ENCODE measurements at regions not wholly inside any gene's neighbourhood (a gene's known extent, or its start where the extent isn't known, plus 50 kb on each side); places are given as distances from the start of the nearest gene placed in this dataset.

DNA sequence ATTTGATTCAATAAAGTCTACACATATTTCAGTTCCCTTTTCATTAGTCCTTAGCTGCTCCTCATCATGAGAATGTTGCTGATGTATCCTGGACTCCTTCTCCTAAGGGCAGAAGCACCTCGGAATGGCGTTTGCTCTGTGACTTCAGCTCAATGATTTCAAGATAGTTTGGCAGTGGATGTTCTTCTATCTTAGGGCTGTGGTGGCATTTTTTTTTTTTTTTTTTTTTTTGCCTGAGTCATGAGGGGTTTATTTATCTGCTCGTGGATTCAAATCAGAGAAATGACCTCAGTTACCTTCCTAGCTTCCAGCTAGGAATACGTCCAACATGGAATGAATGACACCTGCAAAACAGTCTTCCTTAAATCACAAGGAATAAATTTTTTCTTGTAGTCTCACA is 220.0 kb upstream of the ZBED5 start:
- TF ChIP-seq, protein P1, sequence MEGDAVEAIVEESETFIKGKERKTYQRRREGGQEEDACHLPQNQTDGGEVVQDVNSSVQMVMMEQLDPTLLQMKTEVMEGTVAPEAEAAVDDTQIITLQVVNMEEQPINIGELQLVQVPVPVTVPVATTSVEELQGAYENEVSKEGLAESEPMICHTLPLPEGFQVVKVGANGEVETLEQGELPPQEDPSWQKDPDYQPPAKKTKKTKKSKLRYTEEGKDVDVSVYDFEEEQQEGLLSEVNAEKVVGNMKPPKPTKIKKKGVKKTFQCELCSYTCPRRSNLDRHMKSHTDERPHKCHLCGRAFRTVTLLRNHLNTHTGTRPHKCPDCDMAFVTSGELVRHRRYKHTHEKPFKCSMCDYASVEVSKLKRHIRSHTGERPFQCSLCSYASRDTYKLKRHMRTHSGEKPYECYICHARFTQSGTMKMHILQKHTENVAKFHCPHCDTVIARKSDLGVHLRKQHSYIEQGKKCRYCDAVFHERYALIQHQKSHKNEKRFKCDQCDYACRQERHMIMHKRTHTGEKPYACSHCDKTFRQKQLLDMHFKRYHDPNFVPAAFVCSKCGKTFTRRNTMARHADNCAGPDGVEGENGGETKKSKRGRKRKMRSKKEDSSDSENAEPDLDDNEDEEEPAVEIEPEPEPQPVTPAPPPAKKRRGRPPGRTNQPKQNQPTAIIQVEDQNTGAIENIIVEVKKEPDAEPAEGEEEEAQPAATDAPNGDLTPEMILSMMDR (IDR thresholded peaks at IDR 0.05; ENCODE audit: insufficient read depth, low read depth, low read length): no peak
- TF ChIP-seq EZH2 (IDR thresholded peaks at IDR 0.05; ENCODE audit: insufficient read depth, low read length): no peak
